ENCODE measurements at regions not wholly inside any gene's neighbourhood (a gene's known extent, or its start where the extent isn't known, plus 50 kb on each side); places are given as distances from the start of the nearest gene placed in this dataset.
"Not testable (repeated sequence)": the region's sequence is repeated elsewhere in the genome, so short reads cannot be mapped to it uniquely, and the experiment has no call there.

DNA sequence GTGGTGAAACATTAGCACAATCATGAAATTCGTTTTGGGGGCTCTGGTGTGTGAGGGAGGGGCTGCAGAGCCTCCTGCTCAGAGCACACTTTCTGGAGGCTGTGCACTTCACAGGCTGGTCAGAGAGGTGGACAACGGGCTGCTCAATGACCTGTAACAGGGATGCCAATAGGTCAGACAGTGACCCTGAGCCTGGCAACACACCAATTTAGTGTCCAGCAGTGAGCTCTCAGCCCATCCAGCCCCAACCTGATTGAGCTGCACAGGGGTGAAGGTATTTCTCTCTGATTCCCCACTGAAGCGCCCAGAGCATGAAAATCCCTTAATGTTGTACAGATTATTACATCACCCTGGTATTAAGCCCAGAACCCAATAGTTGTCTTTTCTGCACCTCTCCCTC is 191.3 kb upstream of the ZNF32 start:
- DNase-seq = no peak

DNA sequence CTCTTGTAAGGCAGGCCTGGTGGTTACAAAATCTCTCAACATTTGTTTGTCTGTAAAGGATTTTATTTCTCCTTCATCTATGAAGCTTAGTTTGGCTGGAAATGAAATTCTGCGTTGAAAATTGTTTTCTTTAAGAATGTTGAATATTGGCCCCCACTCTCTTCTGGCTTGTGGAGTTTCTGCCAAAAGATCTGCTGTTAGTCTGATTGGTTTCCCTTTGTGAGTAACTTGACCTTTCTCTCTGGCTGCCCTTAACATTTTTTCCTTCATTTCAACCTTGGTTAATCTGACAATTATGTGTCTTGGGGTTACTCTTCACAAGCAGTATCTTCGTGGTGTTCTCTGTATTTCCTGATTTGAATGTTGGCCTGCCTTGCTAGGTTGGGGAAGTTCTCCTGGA is 186.1 kb upstream of the ZNF32 start:
- DNase-seq = not testable (repeated sequence)

DNA sequence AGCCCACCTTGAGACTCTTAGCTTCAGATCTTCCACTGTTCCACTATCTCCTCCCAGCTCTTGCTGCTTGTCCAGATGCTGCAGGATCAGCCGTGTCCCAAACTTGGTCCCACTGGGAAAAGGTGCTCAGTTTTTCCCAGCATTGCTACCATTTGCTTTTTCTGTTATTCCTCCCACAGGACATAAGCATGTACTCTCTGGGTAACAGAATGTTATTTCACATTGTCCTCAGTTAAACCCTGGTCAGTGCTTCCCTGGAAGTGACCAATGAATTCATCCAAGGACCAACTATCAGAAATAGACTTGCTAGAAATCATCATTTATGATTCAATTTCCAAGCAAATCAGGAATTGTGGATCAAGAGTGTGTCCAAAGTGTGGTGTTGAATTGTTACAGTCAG is 179.2 kb upstream of the ZNF32 start:
- no peak for DNase-seq

DNA sequence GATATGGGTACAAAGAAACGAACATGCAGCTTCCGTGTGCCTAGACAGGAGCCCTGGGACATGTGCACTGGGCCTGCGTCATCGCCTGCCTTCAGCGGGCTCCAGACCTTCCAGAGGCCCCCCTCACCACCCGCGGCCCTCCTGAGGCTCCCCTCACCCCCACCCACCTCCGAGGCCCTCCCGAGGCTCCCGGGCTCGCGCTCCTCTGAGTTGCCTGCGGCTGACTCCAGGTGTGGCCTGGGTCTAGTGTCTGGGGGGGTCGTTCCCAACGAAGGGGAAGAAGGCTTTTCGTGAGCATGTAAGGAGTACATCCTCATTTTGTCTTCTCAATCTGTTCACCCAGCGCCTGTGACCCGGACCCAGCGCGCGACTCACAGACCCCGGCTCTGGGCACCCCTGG is 177.3 kb upstream of the ZNF32 start:
- DNase-seq = no peak

DNA sequence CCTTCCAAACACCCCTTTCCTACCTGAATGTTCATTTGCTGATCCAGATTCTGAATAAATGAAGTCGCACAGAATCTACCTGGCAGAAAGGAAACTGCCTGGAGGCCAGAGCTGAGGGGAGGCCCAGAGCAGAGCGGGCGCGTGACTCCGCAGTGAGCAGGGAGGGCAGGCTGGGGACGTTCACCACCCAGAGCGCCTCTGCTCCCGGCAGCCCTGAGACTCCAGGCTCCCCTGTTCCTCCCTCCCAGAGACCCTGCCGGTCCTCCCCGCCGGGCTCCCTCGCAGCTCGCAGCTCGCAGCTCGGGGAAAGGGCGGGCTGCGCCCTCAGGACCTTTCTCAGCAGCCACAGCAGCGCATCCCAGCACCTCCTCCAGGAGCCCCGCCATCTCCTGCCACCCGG is 176.7 kb upstream of the ZNF32 start:
- no peak for DNase-seq

DNA sequence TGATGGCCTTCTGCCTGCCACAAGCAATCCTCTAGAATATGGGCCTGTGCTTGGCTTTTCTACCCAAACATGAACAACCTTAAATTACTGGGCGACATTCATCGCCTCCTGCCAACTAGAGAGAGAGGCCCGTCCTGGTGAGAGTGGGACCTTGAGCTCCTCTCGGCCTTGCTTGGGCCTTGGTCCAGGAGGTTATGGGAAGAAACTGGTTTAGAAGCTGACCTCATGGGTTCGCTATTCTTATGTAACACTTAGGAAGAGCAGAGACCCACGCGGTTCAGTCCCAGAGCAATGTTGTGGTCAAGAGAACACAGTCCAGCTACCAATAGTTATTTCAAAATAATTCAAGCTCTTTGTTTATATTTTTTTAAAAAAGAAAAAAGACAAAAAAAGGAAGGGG is 176.3 kb upstream of the ZNF32 start:
- DNase-seq = no peak

DNA sequence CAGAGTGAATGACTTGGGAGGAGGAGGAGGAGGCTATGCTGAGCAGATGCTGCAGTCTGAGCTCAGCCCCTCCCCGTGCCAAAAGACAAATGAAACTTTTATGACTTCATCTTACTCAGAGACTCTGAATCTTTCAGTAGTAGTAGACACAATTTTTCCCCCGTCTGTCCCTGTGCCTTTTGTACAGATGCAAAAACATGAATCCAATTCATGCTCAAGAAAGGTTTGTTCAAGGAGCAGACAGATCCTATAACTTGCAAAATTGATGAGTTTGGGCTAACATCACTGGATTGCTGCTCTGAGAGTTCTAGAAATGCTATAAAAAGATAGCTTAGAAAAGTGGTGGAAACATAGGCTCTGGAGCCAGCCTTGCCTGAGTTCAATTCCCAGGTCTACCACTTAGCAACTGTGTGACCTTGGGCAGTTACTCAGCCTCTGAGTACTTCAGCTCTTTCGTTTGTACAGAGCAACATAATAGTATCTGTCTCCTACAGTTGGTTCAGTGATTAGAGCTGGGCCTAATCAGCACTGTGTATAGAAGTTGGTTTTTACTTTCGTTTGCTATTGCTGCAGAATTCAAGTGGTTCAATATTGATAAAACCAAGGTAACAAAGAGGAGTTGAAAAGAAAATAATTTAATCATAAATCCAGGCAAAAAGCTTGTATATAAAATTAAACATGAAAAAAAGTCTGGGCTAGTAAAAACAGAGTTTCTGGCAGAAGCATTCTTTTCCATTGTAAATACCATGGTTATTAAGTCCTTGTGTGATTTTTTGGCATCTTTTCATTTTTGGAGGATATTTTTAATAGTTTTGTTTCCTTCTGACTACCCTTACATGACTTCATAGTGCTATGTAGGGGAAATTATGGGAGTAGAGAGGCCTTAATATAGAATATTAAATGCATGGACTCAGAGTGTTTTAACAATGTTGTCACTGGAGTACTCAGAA is 174.2 kb upstream of the ZNF32 start:
- no peak for DNase-seq

DNA sequence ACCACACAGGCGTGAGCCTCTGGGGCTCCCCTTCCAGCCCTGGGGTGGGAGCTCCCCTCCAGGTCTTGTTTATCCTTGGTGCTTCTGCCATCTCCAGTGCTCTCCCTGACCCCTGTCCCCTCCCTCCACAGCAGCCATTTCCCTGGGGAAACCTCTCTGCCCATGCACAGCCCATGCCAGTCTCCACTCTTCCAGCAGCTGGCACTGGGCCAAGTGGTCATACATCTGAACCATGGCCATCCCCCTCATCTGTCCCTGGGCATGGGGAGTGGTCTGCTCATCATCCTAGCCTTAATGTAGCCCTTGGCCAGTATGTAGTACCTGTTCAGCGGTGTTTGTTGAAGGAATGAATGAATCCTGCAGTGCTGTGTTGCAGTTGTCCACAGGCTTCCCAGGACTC is 172.4 kb upstream of the ZNF32 start:
- no peak for DNase-seq

DNA sequence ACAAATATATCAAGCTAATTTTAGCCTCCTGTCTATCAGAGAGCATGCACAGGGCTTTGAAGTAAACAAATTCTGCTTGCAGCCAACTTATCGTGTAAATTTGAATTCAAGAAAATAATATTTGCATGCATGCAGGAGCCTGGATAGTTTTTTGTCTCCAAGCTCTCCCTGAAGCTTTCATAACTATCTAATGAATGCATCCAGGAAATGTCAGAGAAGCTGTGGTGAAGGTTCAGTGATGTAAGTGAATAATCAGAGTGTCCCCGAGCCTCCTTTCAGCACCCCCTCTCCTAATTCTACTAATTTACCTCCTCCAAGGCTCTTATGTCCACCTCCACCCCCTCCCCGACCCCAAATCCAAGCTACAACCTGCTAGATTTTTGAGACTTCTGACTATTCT is 172.0 kb upstream of the ZNF32 start:
- no peak for DNase-seq

DNA sequence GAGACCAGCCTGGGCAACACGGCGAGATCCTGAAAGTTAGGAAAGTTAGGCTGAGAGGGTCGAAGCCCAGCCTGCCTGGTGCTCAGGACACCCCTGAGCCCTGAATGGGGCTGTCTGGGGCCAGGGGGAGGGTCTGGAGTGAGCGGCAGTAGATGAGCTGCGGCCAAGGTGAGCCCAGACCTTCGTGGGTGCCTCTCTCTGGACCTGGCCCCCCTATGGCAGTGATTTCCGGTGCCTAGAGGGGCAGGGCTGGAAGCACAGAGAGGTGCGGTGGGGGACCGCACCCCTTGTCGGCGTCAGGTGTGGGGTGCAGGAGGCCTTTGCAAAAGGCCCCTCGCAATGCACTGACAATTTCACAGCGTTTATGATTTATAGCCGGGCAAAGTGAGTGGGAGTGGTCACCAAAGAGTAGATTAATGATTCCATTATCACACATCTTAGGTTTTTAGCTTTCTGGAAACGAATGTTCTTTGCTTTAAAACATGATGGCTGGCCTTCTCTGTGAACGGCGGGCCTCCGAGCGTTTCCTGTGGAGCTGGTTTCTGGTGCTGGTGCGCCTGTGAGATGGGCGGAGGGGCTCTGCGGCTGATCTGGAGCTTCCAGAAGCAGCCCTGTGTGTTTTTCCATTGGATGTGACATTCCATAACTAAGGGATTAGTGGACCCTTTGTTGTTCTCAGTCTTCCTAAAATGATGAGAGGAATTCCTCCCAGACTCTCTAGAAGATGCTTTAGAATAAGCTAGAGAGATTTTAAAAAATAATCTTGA is 171.0 kb upstream of the ZNF32 start:
- DNase-seq = no peak

DNA sequence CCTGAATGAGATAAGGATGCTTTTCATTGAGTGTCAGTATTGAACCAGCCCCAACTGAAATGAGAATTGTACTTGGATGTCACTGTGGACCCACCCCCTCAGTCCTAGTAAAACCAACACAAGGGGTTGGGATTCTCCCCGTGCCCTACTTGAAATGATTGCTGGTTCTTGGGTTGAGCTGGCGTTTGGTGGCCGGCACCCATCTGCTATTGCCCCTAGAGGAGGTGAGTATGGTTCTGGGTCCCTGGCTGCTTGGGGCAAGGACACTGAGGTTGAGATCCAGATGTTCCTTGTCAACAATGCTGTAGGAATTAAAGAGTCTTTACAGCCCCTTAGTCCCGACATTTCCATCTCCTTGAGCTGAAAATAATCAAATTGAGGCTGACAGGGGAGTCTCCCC is 170.0 kb upstream of the ZNF32 start:
- no peak for DNase-seq

DNA sequence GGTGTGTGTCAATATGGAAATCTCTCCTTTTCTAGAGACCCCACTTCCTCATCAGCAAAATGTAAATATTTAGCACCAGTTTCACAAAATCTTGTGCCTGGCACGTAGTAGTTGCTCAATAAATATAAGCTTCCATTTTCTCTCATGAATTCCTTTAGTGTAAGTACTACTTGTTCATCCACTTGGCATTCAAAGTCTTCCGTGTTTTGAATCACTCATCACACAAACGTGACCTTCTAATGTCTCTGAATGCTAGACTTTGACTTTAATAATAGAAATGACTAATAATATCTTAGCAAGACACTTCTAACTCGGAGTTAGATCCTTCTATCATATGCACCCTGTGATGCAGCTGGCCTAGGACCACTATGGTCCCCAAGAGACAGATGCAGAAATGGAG is 168.7 kb upstream of the ZNF32 start:
- DNase-seq = no peak

DNA sequence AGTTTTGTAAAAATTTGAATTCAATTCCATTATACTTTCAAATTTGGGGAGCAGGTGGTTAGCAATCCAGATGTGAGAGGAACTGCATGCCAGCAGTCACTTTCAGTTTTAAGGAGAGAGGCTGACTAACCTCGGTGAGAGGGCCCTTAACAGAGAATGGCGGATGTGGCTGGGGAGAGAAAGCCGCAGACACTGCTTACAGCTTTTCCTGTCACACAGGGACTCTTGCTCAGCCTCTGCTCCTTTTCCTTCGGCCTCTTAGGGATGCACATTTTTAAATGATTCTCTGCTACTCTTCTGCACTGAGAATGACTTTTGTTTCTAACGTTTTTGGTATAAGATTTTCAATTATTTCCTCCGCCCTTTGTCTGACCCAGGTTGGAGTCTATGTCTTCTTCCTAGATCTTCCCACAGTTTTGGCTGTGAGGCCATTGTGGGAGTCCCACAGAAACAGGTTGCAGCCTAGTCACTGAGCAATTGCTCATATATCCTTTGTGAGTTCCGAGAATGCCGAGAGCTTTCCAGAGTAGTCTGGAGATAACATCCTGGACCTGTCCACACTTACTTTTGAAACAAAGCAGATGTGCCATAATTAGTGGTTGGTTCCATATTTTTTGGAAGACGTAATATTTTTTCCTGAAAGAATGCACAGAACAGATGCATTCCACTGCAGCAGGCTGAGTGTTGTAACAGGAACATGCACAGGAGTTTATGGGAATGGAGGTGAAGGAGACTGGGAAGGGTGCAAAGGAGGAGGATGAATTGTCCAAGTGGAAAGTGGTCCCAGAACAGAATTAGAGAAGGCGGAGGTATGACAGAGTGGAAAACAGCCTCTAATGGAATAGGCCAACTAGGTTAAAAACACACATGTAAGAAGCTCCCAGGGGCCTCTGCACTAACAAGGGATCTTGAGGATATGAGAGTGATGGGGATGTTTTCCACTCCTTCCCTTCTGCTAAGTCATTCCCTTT is 168.0 kb upstream of the ZNF32 start:
- DNase-seq = peak; percentile 63

DNA sequence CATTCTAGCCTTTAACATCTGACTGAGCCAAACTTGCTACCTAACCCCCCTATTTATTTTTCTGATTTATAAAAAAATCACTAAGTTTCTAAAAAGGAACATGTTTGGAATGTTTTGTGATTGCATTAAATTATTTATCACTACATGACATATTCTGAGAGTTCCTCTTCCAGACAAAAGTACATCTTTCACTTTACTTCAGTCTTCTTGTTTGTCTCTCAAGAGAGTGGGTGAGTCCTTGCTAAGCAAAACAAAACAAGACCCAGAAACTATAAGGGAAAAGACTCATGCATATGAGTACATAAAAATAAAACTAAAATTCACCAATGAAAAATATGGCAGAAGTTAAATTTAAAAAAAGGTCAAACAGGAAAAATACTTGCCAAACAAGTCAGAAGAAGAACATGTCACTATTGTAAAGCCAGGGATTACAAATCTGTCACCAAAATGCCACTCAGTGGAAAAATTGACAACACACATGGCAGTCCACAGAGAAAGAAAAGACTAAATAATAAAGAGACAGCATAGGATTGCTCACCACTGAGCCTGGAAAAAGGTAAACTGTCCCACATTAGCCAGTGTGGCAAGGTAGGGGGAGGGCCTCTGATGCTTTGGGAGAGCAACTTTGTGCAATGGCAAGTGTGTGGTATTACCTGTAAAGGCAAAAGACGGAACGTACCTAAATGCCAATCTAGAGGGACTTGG is 166.7 kb upstream of the ZNF32 start:
- no peak for DNase-seq

DNA sequence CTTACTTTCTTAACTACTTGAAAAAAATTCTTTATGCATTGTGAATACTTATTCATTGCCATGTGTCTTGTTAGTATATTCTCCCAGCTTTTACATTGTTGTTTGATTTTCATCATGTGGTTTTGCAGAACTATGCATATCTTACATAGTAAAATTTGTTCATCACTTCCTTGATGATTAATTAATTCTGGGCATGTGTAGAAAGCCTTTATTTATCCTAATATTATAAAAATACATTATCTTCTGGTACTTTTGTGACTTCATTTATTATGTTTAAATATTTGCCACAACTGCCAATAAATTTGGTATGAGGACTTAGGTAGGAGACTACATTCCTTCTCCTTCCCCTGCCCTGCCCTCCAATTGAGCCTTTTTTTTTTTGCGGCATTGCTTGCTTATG is 166.0 kb upstream of the ZNF32 start:
- no peak for DNase-seq

DNA sequence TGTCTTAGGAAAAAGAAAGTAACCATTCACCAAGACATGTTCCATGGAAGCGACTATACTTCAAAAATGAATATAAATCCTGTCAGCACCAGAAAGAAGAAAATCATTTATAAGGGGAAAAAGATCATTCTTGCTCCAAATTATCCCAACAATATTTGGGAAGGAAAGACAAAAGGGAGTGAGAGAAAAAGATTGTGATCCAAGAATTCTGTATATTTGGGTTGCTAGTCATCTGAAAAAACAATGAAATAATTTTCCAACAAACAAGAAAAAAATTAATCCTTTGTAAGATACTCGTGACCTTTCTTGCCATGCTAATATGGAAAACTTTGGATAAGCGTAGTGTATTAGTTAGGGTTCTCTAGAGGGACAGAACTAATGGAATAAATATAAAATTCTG is 163.2 kb upstream of the ZNF32 start:
- no peak for DNase-seq

DNA sequence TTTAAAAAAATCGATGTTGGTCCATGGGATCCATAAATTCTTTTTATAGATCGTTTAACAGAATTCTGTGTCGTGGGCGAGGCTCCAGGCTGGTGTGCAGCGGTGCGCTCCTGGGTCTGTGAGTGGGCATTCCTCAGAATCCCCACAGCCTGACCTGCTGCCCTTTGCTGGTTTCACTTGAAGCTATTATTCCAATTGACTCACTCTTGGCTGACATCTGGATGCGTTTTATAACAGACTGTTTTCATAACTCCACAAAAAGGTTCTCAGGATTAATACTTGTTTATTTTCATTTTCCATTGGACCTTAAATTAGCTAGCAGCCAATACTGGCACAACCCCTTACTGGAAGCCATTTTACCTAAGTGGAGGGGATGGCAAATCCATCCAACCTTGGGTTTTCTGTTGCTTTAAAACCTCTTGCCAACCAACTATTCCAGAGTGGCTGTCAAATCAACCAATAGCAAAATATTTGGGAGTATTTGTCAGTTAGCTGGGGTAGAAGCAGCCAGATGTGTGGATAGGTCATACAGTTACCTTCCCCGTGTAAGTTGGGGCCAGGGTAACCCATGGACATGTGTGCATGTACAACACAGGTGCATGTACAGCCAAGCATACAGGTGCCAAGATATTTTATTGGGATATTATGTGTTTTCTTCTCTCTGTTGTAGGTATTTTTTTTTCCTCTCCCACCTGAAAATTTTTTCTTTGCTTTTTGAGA is 160.7 kb upstream of the ZNF32 start:
- DNase-seq = no peak

DNA sequence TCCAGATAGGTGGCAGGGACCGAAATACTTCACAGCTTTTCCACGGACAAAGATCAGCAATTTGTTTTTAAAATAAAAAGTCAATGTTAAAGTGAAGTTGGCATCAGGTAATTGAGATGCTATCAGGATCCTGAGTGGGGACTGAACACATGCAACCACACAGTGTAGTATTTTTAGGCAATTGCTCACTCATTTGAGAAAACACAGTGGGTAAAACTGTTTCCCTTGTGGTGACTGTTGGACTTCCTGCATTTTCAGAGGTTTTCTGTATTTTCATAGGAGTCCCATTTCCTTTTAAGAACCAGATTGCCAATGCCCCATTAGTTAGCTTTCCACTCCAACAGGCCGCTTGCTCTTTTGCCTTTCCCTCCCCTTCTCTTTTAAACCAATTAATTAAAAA is 159.5 kb upstream of the ZNF32 start:
- DNase-seq = no peak

DNA sequence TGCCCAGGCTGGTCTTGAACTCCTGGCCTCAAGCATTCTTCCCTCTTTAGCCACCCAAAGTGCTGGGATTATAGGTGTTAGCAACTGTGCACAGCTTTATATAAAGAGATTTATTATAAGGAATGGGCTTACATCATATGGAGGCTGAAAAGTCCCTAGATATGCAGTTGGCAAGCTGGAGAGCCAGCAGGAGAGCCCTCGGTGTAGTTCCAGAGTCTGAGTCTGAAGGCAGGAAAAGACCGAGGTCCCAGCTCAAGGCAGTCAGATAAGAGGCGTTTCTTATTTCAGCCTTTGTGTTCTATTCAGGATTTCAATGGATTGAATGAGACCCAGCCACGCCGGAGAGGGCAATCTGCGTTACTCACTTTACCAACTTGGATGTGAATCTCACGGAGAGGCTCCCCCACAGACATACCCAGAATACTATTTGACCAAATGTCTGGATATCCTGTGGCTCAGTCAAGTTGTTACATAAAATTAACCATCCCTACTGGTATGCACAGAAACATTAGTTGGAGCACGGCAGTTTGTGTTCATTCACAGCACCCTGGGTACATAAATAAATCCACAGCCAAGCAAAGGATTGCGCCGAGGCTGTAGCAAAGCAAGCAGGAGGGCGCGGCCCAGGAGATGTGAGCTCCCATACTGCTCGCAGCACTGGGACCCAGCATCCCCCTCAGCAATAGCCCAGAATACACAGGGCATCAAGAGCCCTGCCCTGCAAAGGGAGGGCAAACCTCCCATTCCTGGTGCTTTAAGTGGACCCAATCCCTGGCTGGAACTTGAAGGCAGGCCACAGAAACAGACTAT is 158.4 kb upstream of the ZNF32 start:
- no peak for DNase-seq

DNA sequence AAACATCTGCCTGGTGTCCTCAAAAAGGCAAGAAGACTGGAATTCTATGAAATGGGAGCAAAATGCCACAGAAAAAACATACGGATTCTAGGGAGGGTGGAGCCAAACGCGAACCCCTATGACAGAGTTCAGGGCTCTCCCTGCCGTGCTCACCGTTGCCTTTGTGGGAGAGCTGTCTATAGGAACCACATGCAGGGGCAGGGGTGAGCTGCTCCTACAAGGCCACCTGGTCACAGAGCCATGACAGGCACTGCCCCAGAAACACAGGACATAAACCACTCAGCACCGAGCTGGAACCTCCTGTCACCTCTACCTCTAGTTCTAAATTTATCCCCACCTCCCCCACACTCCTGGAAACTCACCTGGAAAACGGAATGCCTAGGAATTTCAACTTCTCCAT is 155.1 kb upstream of the ZNF32 start:
- no peak for DNase-seq

Measured in activated CD8-positive, alpha-beta memory T cell treated with anti-CD3 and anti-CD28 coated beads, Interleukin-2, amount 50 U/mL, for 4 hours (primary cell).